ENCODE measurements at regions not wholly inside any gene's neighbourhood (a gene's known extent, or its start where the extent isn't known, plus 50 kb on each side); places are given as distances from the start of the nearest gene placed in this dataset.

- no peak for TF ChIP-seq CTCF (IDR thresholded peaks at IDR 0.05; ENCODE audit: poor library complexity, severe bottlenecking)
- peaks cover 3% of the 10 kb centered on the region for H3K9me3 ChIP-seq (ENCODE audit: severe bottlenecking)
Measured at GRCh38 chr1:2865571-2866421, 64.3 kb upstream of the TTC34 start.

GRCh38 chr1:2866422-2867086, 65.1 kb upstream of the TTC34 start:
- Histone ChIP-seq H3K9me3 (ENCODE audit: severe bottlenecking) (peaks cover 9% of the 10 kb centered on the region), H3K4me3 (ENCODE audit: severe bottlenecking) (no peak overlapping the region)
- no peak for ATAC-seq (ENCODE audit: low read depth)

More at GRCh38 chr1:2865571-2866421, 64.3 kb upstream of the TTC34 start:
- Histone ChIP-seq H3K27ac (ENCODE audit: poor library complexity, severe bottlenecking) (no peak overlapping the region), H3K27me3 (ENCODE audit: insufficient read depth, poor library complexity, severe bottlenecking) (peaks cover 4% of the 10 kb centered on the region), H3K4me1 (ENCODE audit: insufficient read depth, poor library complexity, severe bottlenecking) (no peaks in the 10 kb centered on the region), H3K4me3 (ENCODE audit: severe bottlenecking) (no peak overlapping the region), H3K36me3 (ENCODE audit: low read depth) (no peaks in the 10 kb centered on the region)
- ATAC-seq (ENCODE audit: low read depth) = no peak
- DNase-seq (ENCODE audit: low spot score) = no peak

GRCh38 chr1:2867087-2867425, 65.6 kb upstream of the TTC34 start:
- ATAC-seq (ENCODE audit: low read depth) (no peak), DNase-seq (ENCODE audit: low spot score) (no peak)
- Histone ChIP-seq H3K27ac (ENCODE audit: poor library complexity, severe bottlenecking) (no peak overlapping the region), H3K9me3 (ENCODE audit: severe bottlenecking) (peaks cover 10% of the 10 kb centered on the region), H3K4me1 (ENCODE audit: insufficient read depth, poor library complexity, severe bottlenecking) (no peaks in the 10 kb centered on the region), H3K27me3 (ENCODE audit: insufficient read depth, poor library complexity, severe bottlenecking) (peaks cover 4% of the 10 kb centered on the region), H3K4me3 (ENCODE audit: severe bottlenecking) (no peak overlapping the region), H3K36me3 (ENCODE audit: low read depth) (no peaks in the 10 kb centered on the region)
- no peak for TF ChIP-seq CTCF (IDR thresholded peaks at IDR 0.05; ENCODE audit: poor library complexity, severe bottlenecking)

More at GRCh38 chr1:2866422-2867086, 65.1 kb upstream of the TTC34 start:
- no peak for TF ChIP-seq CTCF (IDR thresholded peaks at IDR 0.05; ENCODE audit: poor library complexity, severe bottlenecking)
- DNase-seq (ENCODE audit: low spot score) = no peak
- peaks cover 4% of the 10 kb centered on the region for H3K27me3 ChIP-seq (ENCODE audit: insufficient read depth, poor library complexity, severe bottlenecking)
- H3K36me3 ChIP-seq (ENCODE audit: low read depth) = no peaks in the 10 kb centered on the region
- no peaks in the 10 kb centered on the region for H3K4me1 ChIP-seq (ENCODE audit: insufficient read depth, poor library complexity, severe bottlenecking)
- H3K27ac ChIP-seq (ENCODE audit: poor library complexity, severe bottlenecking) = no peak overlapping the region

- Histone ChIP-seq H3K36me3 (ENCODE audit: low read depth) (no peaks in the 10 kb centered on the region), H3K9me3 (ENCODE audit: severe bottlenecking) (peaks cover 10% of the 10 kb centered on the region), H3K27ac (ENCODE audit: poor library complexity, severe bottlenecking) (no peak overlapping the region), H3K4me3 (ENCODE audit: severe bottlenecking) (no peak overlapping the region), H3K27me3 (ENCODE audit: insufficient read depth, poor library complexity, severe bottlenecking) (peaks cover 4% of the 10 kb centered on the region), H3K4me1 (ENCODE audit: insufficient read depth, poor library complexity, severe bottlenecking) (no peaks in the 10 kb centered on the region)
- TF ChIP-seq CTCF (IDR thresholded peaks at IDR 0.05; ENCODE audit: poor library complexity, severe bottlenecking) = no peak
- no peak for ATAC-seq (ENCODE audit: low read depth)
- DNase-seq (ENCODE audit: low spot score) = no peak
Measured at GRCh38 chr1:2867861-2868260, 66.4 kb upstream of the TTC34 start.
